GM18951 (cell line): ENCODE measurements at regions not wholly inside any gene's neighbourhood (a gene's known extent, or its start where the extent isn't known, plus 50 kb on each side); places are given as distances from the start of the nearest gene placed in this dataset.

ENCODE experiments used
- POLR2A ChIP-seq: IDR thresholded peaks from 4 replicates; pipeline ENCODE4 v1.6.1; 2011; ENCODE audit warnings: mild to moderate bottlenecking; ENCODE audit not compliant: insufficient read length, insufficient read depth; ENCODE audit errors: extremely low read depth
- in situ Hi-C: fragments of 300-500 bp; cut with MboI; formaldehyde crosslinking; loops from one replicate; pipeline ENCODE4 v1.12.0; 2022; ENCODE audit warnings: low sequenced_read_pairs, mixed read lengths, inconsistent platforms; ENCODE audit not compliant: unreplicated experiment

DNA sequence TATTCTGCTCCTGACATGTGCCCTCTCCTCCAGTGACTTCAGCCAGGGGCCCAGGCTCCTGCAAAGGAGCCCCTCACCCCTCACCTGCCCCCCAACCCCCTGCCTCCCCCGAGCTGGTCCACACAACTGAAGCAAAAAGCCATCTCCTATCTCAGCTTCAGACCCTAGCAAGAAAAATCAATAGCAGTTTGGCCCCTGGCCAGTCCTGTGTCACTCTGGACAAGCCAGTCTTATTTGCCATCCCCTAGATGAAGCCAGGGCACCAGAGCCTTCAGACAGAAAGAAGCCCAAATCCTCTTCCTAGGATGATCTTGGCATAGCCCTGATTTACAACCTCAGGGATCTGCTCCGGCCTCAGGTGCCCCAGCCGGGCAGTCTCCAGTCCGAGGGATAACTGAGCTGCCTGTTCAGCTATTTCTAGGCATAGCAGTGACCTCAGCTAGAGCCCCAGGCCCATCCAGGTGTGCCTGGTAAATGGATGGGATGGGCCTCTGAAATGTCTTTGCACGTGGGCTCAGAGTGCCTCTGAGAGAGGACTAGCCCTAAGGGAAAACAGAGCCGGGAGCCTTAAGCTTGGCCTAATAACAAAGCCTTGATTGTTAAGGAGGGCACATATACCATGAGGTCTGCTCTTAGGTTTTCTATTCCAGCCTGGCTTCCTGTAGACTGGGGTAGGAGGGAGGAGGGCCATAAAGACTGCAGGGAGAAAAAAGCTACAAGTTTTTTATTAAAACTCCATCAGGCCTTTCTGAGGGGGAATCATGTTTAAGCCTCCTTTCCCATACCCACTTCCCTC is 242.0 kb downstream of the SHQ1 start:
- in situ Hi-C loops, result no loop called here
- no peak for TF ChIP-seq POLR2A

GRCh38 chr3:72604328-72604727 is 243.9 kb downstream of the SHQ1 start:
- no peak for TF ChIP-seq POLR2A
- in situ Hi-C loops, result no loop called here

DNA sequence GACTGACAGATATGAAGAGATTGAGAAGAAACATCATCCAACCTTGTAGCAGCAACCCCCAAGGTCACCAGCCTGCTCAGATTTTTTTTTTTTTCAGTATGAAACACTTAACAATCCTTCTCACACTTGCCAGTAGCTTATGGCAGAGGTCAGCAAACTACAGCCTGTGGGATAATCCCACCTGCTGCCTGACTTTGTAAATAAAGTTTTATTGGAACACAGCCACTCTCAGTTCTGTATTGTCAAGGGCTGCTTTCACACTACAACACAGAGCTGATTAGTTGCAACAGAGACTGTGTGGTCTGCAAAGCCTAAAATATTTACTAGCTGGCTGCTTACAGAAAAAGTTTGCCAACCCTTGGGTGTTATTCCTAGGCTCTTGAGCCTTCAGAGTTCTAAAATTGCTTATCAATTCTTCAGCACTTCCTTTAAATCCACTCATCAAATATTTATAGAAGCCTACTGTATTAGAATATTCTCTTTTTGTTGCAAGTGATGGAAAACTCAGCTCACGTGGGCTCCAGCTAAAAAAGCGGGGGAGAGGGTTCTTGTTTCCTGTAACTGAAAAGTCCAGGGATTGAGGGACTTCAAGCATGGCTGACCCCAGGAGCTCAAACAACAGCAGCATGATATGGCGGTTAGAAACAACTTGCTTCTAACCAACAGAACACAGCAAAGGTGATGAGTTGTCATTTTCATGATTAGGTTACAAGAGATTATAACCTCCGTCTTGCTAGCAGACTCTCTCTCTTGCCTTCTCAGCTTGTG is 246.1 kb downstream of the SHQ1 start:
- in situ Hi-C loops, result no loop called here
- no peak for TF ChIP-seq POLR2A

GRCh38 chr3:72601060-72601459 is 247.2 kb downstream of the SHQ1 start:
- TF ChIP-seq POLR2A, result no peak
- in situ Hi-C loops, result no loop called here

DNA sequence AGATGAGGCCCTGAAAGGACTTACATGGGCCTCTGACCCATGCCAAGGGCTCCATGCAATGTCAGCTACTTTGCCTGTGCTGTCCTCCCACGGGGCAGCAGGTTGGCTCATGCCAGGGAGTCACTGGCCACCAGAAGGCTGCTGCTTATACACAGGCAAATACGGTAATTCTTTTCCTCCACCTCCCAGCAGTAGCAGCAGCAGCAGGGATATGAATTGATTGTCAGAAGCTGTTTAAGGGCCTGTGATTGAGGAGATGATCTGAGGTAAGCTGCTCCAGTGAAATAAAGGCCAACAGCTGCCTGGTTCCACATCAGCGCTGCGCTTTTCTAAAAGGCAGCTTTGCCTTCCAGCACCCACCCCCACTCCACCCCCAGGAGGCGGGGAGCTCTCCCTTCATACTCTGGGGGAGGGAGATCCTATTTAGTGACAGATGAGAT is 250.5 kb downstream of the SHQ1 start:
- no peak for TF ChIP-seq POLR2A
- in situ Hi-C loops, result no loop called here

DNA sequence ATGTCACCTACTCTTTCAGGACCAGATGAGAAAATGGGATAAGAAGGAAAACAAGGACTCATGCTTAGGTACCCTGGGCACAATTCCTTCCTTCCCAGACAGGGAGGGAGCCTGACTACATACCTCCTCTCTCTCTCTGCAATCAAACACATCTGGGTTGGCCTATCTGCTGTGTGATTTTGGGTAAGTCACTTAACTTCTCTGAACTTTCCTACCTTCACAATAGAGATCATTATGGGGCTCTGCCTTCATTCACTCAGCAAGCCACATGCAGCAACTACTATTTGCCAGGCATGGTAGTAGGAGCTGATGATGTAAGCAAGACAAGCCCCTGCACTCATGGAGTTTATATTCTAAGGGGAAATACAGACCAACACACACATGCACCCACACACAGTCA is 251.2 kb downstream of the SHQ1 start:
- no peak for TF ChIP-seq POLR2A
- in situ Hi-C loops, result no loop called here

DNA sequence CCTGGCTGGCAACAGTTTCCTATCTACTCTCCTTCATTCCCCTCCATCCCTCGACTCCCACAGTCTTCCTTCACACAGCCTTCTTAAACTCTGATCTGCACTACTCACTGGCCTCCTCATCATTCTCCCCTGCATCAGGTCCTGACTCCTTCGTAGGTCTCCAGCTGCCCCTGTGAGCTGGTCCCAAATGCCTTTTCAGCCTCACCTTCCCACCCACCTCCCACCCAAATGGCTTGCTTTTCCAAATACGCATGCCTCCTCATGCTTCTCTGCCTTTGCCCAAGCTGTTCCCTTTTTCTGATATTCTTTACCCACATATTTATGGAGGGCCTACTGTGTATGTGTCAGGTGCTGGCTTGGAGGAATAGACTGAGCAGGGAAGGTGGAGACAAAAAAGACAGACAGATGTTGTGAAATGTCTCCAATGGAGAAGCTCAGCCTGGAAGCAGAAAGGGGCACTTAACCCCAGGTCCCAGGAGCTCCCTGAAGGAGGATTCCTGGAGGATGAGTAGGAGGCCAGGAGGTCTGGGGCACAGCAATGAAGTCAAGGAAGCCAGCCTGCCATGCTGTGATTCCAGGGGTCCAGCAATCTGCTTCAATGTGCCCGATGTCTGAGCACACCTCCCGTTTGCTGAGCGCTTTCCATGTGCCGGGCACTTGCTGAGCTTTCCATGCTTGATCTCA is 252.2 kb downstream of the SHQ1 start:
- in situ Hi-C loops, result no loop called here

DNA sequence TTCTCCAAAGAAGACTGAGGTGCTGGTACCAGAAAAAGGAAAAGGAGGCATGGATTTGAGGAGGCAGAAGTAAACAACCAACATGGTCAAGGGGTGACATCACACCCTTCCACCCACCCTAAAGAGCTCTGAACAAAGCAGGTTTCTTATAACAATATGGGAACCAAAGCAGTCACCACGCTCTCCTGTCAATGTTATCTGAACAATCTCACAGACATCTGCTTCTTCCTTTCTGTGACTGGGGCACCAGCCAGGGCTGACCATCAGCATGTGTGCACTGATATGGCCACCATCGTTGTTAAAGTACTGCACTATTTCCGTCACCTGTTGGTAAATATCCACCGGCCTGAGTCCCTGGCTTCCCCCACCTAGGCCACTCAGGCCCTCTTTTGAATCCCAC is 252.9 kb downstream of the SHQ1 start:
- in situ Hi-C loops, result no loop called here
- no peak for TF ChIP-seq POLR2A

More for the DNA sequence above, 252.2 kb downstream of the SHQ1 start:
- TF ChIP-seq POLR2A, result no peak

DNA sequence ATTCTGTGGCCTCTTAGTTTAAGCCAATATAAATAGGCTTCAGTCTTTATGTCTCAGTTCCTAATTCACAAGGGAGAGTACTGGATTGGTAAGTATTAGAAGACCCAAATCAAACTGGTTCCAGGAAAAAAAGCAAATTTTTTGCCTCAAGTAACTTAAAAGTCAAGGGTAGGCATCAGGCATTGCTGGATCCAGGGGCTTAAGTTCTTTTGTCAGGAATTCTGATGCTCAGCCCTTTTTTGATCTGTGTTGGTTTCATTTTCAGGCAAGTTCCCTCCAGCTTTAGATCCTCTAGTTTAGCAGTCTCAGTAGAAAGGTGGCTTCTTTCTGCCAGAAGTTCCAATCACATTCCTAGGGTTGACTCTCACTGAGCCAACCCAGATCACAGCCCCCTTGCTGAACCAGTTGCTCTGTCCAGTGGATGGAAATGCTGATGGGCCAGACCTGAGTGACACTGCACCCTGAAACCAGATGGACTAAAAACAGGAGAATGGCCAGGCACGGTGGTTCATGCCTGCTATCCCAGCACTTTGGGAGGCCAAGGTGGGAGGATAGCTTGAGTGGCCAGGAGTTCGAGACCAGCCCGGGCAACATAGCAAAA is 253.5 kb downstream of the SHQ1 start:
- in situ Hi-C loops, result no loop called here
- no peak for TF ChIP-seq POLR2A

DNA sequence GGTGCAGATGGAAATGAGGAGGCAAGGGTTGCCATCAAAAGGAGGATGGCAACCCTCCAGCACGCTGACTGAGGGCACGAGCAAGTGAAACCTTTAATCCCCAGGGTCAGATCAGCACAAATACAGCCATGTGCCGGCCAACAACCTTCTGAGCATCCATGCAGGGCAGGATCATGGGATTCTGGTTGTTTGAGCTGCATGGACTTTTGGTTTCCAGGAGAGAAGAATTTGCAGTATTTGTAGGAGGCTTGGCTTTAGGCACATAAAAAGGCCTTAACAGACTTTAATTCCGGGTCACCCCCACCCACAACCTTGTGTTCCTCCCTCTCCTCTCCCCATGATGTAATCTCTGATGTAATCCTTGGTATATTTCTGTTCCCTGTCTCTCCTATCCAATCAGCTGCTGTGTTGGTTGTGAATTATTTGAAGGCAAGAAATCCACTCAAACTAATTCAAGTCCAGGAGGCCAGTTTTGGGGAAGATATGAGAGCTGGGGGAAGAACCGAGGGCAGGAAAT is 254.3 kb downstream of the SHQ1 start:
- TF ChIP-seq POLR2A, result no peak
- in situ Hi-C loops, result no loop called here

- in situ Hi-C loops, result no loop called here
- TF ChIP-seq POLR2A, result no peak
These were observed 256.5 kb downstream of the SHQ1 start for GRCh38 chr3:72591522-72592421.

DNA sequence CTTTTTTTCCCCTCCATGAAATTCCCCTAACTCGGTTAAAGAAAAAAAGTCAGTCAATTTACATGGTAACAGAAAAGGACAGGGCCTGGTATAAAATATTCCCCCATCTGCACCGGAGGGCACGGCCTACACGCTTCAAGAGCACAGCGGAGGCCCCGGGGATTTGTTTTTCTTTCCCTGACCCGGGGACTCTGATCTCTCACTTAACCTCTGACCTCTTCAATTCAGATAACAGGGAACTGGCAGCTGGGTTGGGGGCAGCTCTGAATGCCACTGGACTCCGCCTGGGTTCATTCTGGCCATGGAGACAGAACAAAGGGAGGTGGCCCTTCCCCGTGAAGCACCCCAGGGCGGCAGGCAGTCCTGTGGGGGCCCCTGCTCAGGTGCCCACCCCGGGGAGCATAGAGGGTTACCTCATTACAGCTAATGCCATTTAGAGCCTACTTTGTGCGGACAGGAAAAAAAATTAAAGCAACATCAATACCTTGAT is 257.5 kb downstream of the SHQ1 start:
- no peak for TF ChIP-seq POLR2A
- in situ Hi-C loops, result no loop called here
